WTC11 (cell line): ENCODE measurements at regions not wholly inside any gene's neighbourhood (a gene's known extent, or its start where the extent isn't known, plus 50 kb on each side); places are given as distances from the start of the nearest gene placed in this dataset.

Experiments
- ATAC-seq: fragments of 200-7000 bp; cut with Tn5 transposase; 2 replicates; pipeline ENCODE4 v1.10.0; 2021; ENCODE audit warnings: mild to moderate bottlenecking, moderate library complexity
- CTCF ChIA-PET: fragments of 300-600 bp; sonication (Branson Sonifier 250); formaldehyde crosslinking; loops from one replicate; lab custom pipeline; 2021; ENCODE audit warnings: antibody characterized with exemption; lab: Charles Lee
- POLR2A ChIA-PET: fragments of 350-600 bp; sonication (Branson Sonifier 250); formaldehyde crosslinking; loops from one replicate; lab custom pipeline; 2021; ENCODE audit warnings: antibody characterized with exemption; lab: Charles Lee
- DNase-seq: peaks from one replicate; pipeline ENCODE4 v3.0.0; 2021; ENCODE audit warnings: low spot score
- H3K27ac Mint-ChIP-seq: 2 replicates; pipeline ENCODE4 v1.8.0; 2021; ENCODE audit warnings: mixed read lengths
- H3K27me3 Mint-ChIP-seq: 2 replicates; pipeline ENCODE4 v1.8.0; 2021; ENCODE audit warnings: low read depth, mild to moderate bottlenecking, moderate library complexity, mixed read lengths
- H3K36me3 Mint-ChIP-seq: 2 replicates; pipeline ENCODE4 v1.8.0; 2021; ENCODE audit warnings: mixed read lengths
- H3K4me1 Mint-ChIP-seq: 2 replicates; pipeline ENCODE4 v1.8.0; 2022; ENCODE audit warnings: mixed read lengths
- H3K4me3 Mint-ChIP-seq: 2 replicates; pipeline ENCODE4 v1.8.0; 2021; ENCODE audit warnings: mild to moderate bottlenecking, moderate library complexity, mixed read lengths
- H3K9me3 Mint-ChIP-seq: 2 replicates; pipeline ENCODE4 v1.8.0; 2021; ENCODE audit warnings: mixed read lengths
- FOXJ3 ChIP-seq: sonication (generic); formaldehyde crosslinking; IDR thresholded peaks from 2 replicates; pipeline ENCODE4 v1.9.0; 2021; ENCODE audit warnings: missing genetic modification reagents, mild to moderate bottlenecking, borderline replicate concordance
- GTF2I ChIP-seq: fragments of 250-450 bp; sonication (Bioruptor Pico); conservative IDR thresholded peaks from 2 replicates; pipeline ENCODE4 v1.4.0; 2021; ENCODE audit warnings: mild to moderate bottlenecking
- MYBL2 ChIP-seq: sonication (generic); formaldehyde crosslinking; IDR thresholded peaks from 2 replicates; pipeline ENCODE4 v1.8.1; 2023; ENCODE audit warnings: mild to moderate bottlenecking, moderate library complexity, missing genetic modification reagents
- NR1H2 ChIP-seq: sonication (generic); formaldehyde crosslinking; IDR thresholded peaks from 2 replicates; pipeline ENCODE4 v1.9.0; 2021; ENCODE audit warnings: mild to moderate bottlenecking, moderate library complexity, missing genetic modification reagents
- NR2C2 ChIP-seq: sonication (generic); formaldehyde crosslinking; IDR thresholded peaks from 2 replicates; pipeline ENCODE4 v1.8.0; 2022; ENCODE audit warnings: mild to moderate bottlenecking, missing genetic modification reagents
- TCF7 ChIP-seq: sonication (generic); formaldehyde crosslinking; IDR thresholded peaks from 2 replicates; pipeline ENCODE4 v1.8.0; 2022; ENCODE audit warnings: mild to moderate bottlenecking, low read depth, missing genetic modification reagents, moderate library complexity
- TEAD1 ChIP-seq: sonication (generic); formaldehyde crosslinking; IDR thresholded peaks from 2 replicates; pipeline ENCODE4 v1.8.0; 2022; ENCODE audit warnings: mild to moderate bottlenecking, missing genetic modification reagents
- TEAD4 ChIP-seq: sonication (generic); formaldehyde crosslinking; IDR thresholded peaks from 2 replicates; pipeline ENCODE4 v1.8.0; 2022; ENCODE audit warnings: mild to moderate bottlenecking, missing genetic modification reagents
- ZNF138 ChIP-seq: sonication (generic); formaldehyde crosslinking; conservative IDR thresholded peaks from 2 replicates; pipeline ENCODE4 v1.8.1; 2022; ENCODE audit warnings: mild to moderate bottlenecking, moderate library complexity, missing genetic modification reagents
- ZNF263 ChIP-seq: sonication (generic); formaldehyde crosslinking; IDR thresholded peaks from 2 replicates; pipeline ENCODE4 v1.8.1; 2022; ENCODE audit warnings: low read depth, mild to moderate bottlenecking, moderate library complexity, missing genetic modification reagents
- TF ChIP-seq, protein P1 (sequence below): sonication (generic); formaldehyde crosslinking; IDR thresholded peaks from 2 replicates; pipeline ENCODE4 v1.8.1; 2022; ENCODE audit warnings: mild to moderate bottlenecking, missing genetic modification reagents, moderate library complexity, borderline replicate concordance
- TF ChIP-seq, protein P2 (sequence below): sonication (generic); formaldehyde crosslinking; IDR thresholded peaks from 2 replicates; pipeline ENCODE4 v1.8.1; 2023; ENCODE audit warnings: mild to moderate bottlenecking, missing genetic modification reagents, moderate library complexity
- TF ChIP-seq, protein P3 (sequence below): sonication (generic); formaldehyde crosslinking; IDR thresholded peaks from 2 replicates; pipeline ENCODE4 v1.8.0; 2022; ENCODE audit warnings: missing genetic modification reagents
- TF ChIP-seq, protein P4 (sequence below): sonication (generic); formaldehyde crosslinking; IDR thresholded peaks from 2 replicates; pipeline ENCODE4 v1.8.0; 2023; ENCODE audit warnings: mild to moderate bottlenecking, missing genetic modification reagents
- TF ChIP-seq, protein P5 (sequence below): sonication (generic); formaldehyde crosslinking; IDR thresholded peaks from 2 replicates; pipeline ENCODE4 v1.8.0; 2022; ENCODE audit warnings: mild to moderate bottlenecking, missing genetic modification reagents
- TF ChIP-seq, protein P6 (sequence below): sonication (generic); formaldehyde crosslinking; IDR thresholded peaks from 2 replicates; pipeline ENCODE4 v1.8.1; 2023; ENCODE audit warnings: mild to moderate bottlenecking, missing genetic modification reagents, moderate library complexity
- TF ChIP-seq, protein P7 (sequence below): fragments of 200-600 bp; IDR thresholded peaks from 2 replicates; pipeline ENCODE4 v1.8.0; 2022; ENCODE audit warnings: antibody characterized with exemption
- TF ChIP-seq, protein P8 (sequence below): sonication (generic); formaldehyde crosslinking; IDR thresholded peaks from 2 replicates; pipeline ENCODE4 v1.8.1; 2022; ENCODE audit warnings: missing genetic modification reagents, borderline replicate concordance
- TF ChIP-seq, protein P9 (sequence below): sonication (generic); formaldehyde crosslinking; IDR thresholded peaks from 2 replicates; pipeline ENCODE4 v1.8.1; 2022; ENCODE audit warnings: low read depth, mild to moderate bottlenecking, moderate library complexity, missing genetic modification reagents, borderline replicate concordance

DNA sequence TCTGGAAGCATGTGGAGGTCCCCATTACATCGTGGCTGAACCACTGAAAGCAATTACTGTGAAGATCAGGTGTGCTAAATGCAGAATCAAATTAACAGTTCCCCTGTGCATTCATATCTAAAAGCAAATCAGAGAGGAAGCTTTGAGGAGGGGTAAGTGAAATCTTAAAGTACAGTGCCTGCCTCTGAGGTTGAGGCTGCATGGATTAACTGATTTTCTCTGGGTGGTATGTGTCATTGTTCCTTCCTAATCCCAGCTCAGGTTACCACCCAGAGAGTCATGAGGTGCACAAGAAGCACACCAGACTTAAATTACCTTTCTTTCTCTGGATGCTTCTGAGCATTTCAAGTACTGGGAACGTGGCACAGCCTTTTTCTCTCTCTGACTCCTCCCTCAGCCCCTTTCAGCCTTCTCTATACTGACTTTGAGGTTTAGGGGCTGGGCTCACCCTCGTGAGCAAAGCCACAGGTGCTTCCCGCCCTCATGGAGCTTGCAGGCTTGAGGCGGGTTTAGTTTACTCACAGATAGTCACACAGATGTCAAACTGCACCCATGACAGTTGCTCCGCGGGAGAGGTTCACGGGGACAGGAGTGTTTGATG, 237.6 kb upstream of the CRY1 start:
- H3K4me1 Mint-ChIP-seq = peaks cover 21% of the 10 kb centered on the region
- no peaks in the 10 kb centered on the region for H3K9me3 Mint-ChIP-seq
- H3K27ac Mint-ChIP-seq = no peak overlapping the region
- POLR2A ChIA-PET = interaction anchor here (0.6 kb wide), 2 partner anchors 10 to 40 kb away, joined by 3 to 4 read pairs; no protein-coding TSS in a partner anchor
- no peak for TF ChIP-seq NR1H2 (CRISPR knock-in tag)
- TF ChIP-seq, protein P1, sequence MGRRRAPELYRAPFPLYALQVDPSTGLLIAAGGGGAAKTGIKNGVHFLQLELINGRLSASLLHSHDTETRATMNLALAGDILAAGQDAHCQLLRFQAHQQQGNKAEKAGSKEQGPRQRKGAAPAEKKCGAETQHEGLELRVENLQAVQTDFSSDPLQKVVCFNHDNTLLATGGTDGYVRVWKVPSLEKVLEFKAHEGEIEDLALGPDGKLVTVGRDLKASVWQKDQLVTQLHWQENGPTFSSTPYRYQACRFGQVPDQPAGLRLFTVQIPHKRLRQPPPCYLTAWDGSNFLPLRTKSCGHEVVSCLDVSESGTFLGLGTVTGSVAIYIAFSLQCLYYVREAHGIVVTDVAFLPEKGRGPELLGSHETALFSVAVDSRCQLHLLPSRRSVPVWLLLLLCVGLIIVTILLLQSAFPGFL (CRISPR knock-in tag) = no peak
- TF ChIP-seq, protein P2, sequence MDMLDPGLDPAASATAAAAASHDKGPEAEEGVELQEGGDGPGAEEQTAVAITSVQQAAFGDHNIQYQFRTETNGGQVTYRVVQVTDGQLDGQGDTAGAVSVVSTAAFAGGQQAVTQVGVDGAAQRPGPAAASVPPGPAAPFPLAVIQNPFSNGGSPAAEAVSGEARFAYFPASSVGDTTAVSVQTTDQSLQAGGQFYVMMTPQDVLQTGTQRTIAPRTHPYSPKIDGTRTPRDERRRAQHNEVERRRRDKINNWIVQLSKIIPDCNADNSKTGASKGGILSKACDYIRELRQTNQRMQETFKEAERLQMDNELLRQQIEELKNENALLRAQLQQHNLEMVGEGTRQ (CRISPR knock-in tag) = no peak
- TF ChIP-seq, protein P3, sequence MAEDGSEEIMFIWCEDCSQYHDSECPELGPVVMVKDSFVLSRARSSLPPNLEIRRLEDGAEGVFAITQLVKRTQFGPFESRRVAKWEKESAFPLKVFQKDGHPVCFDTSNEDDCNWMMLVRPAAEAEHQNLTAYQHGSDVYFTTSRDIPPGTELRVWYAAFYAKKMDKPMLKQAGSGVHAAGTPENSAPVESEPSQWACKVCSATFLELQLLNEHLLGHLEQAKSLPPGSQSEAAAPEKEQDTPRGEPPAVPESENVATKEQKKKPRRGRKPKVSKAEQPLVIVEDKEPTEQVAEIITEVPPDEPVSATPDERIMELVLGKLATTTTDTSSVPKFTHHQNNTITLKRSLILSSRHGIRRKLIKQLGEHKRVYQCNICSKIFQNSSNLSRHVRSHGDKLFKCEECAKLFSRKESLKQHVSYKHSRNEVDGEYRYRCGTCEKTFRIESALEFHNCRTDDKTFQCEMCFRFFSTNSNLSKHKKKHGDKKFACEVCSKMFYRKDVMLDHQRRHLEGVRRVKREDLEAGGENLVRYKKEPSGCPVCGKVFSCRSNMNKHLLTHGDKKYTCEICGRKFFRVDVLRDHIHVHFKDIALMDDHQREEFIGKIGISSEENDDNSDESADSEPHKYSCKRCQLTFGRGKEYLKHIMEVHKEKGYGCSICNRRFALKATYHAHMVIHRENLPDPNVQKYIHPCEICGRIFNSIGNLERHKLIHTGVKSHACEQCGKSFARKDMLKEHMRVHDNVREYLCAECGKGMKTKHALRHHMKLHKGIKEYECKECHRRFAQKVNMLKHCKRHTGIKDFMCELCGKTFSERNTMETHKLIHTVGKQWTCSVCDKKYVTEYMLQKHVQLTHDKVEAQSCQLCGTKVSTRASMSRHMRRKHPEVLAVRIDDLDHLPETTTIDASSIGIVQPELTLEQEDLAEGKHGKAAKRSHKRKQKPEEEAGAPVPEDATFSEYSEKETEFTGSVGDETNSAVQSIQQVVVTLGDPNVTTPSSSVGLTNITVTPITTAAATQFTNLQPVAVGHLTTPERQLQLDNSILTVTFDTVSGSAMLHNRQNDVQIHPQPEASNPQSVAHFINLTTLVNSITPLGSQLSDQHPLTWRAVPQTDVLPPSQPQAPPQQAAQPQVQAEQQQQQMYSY = no peak
- TF ChIP-seq ZNF263 (CRISPR knock-in tag) = no peak
- TF ChIP-seq, protein P4, sequence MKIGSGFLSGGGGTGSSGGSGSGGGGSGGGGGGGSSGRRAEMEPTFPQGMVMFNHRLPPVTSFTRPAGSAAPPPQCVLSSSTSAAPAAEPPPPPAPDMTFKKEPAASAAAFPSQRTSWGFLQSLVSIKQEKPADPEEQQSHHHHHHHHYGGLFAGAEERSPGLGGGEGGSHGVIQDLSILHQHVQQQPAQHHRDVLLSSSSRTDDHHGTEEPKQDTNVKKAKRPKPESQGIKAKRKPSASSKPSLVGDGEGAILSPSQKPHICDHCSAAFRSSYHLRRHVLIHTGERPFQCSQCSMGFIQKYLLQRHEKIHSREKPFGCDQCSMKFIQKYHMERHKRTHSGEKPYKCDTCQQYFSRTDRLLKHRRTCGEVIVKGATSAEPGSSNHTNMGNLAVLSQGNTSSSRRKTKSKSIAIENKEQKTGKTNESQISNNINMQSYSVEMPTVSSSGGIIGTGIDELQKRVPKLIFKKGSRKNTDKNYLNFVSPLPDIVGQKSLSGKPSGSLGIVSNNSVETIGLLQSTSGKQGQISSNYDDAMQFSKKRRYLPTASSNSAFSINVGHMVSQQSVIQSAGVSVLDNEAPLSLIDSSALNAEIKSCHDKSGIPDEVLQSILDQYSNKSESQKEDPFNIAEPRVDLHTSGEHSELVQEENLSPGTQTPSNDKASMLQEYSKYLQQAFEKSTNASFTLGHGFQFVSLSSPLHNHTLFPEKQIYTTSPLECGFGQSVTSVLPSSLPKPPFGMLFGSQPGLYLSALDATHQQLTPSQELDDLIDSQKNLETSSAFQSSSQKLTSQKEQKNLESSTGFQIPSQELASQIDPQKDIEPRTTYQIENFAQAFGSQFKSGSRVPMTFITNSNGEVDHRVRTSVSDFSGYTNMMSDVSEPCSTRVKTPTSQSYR (CRISPR knock-in tag) = no peak
- TF ChIP-seq, protein P5, sequence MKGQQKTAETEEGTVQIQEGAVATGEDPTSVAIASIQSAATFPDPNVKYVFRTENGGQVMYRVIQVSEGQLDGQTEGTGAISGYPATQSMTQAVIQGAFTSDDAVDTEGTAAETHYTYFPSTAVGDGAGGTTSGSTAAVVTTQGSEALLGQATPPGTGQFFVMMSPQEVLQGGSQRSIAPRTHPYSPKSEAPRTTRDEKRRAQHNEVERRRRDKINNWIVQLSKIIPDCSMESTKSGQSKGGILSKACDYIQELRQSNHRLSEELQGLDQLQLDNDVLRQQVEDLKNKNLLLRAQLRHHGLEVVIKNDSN = no peak
- TF ChIP-seq, protein P6, sequence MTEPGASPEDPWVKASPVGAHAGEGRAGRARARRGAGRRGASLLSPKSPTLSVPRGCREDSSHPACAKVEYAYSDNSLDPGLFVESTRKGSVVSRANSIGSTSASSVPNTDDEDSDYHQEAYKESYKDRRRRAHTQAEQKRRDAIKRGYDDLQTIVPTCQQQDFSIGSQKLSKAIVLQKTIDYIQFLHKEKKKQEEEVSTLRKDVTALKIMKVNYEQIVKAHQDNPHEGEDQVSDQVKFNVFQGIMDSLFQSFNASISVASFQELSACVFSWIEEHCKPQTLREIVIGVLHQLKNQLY (CRISPR knock-in tag) = no peak
- TF ChIP-seq, protein P7, sequence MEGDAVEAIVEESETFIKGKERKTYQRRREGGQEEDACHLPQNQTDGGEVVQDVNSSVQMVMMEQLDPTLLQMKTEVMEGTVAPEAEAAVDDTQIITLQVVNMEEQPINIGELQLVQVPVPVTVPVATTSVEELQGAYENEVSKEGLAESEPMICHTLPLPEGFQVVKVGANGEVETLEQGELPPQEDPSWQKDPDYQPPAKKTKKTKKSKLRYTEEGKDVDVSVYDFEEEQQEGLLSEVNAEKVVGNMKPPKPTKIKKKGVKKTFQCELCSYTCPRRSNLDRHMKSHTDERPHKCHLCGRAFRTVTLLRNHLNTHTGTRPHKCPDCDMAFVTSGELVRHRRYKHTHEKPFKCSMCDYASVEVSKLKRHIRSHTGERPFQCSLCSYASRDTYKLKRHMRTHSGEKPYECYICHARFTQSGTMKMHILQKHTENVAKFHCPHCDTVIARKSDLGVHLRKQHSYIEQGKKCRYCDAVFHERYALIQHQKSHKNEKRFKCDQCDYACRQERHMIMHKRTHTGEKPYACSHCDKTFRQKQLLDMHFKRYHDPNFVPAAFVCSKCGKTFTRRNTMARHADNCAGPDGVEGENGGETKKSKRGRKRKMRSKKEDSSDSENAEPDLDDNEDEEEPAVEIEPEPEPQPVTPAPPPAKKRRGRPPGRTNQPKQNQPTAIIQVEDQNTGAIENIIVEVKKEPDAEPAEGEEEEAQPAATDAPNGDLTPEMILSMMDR = no peak
- TF ChIP-seq, all 79 proteins: peak for 0
- ATAC-seq (peak; percentile 42), DNase-seq (no peak)
- CTCF ChIA-PET = interaction anchor here (0.6 to 1.9 kb wide), 6 partner anchors 10 to 340 kb away, joined by 3 to 6 read pairs (median 4); no protein-coding TSS in a partner anchor
- H3K4me3 Mint-ChIP-seq = no peak overlapping the region
- H3K27me3 Mint-ChIP-seq = no peaks in the 10 kb centered on the region; the same call in 1 of the 2 replicates
- no peaks in the 10 kb centered on the region for H3K36me3 Mint-ChIP-seq

DNA sequence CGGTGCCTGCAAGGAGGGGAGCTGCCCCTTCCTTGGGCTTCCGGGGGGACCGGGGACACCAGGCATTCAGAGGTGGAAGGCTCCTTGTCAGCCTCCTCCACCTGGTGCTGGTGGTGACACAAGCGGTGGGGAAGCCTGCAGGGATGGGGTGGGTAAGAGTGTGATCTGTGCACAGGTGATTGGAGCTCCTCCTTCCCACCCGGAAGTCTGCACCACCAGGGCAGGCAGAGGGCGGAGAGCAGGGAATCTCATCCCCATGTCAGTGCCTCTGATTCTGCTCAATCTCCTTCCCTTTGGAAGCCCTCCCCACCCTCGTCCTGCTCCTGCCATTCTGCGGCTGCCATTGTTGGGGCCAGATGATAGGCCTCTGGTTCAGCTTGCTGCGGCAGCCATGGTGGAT, 238.1 kb upstream of the CRY1 start:
- Mint-ChIP-seq H3K27me3 (no peaks in the 10 kb centered on the region; the same call in 1 of the 2 replicates), H3K9me3 (no peaks in the 10 kb centered on the region), H3K4me1 (peaks cover 21% of the 10 kb centered on the region), H3K36me3 (no peaks in the 10 kb centered on the region), H3K4me3 (no peak overlapping the region), H3K27ac (no peak overlapping the region)
- CTCF ChIA-PET = interaction anchor here (0.6 to 1.9 kb wide), 7 partner anchors 9 to 339 kb away, joined by 3 to 6 read pairs (median 3); no protein-coding TSS in a partner anchor
- DNase-seq (no peak), ATAC-seq (peak; percentile 56)
- POLR2A ChIA-PET = interaction anchor here (0.6 kb wide), 1 partner anchor 39 kb away, joined by 4 read pairs; no protein-coding TSS in a partner anchor
- TF ChIP-seq, protein P8, sequence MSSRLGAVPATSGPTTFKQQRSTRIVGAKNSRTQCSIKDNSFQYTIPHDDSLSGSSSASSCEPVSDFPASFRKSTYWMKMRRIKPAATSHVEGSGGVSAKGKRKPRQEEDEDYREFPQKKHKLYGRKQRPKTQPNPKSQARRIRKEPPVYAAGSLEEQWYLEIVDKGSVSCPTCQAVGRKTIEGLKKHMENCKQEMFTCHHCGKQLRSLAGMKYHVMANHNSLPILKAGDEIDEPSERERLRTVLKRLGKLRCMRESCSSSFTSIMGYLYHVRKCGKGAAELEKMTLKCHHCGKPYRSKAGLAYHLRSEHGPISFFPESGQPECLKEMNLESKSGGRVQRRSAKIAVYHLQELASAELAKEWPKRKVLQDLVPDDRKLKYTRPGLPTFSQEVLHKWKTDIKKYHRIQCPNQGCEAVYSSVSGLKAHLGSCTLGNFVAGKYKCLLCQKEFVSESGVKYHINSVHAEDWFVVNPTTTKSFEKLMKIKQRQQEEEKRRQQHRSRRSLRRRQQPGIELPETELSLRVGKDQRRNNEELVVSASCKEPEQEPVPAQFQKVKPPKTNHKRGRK (CRISPR knock-in tag) = no peak
- TF ChIP-seq, protein P9, sequence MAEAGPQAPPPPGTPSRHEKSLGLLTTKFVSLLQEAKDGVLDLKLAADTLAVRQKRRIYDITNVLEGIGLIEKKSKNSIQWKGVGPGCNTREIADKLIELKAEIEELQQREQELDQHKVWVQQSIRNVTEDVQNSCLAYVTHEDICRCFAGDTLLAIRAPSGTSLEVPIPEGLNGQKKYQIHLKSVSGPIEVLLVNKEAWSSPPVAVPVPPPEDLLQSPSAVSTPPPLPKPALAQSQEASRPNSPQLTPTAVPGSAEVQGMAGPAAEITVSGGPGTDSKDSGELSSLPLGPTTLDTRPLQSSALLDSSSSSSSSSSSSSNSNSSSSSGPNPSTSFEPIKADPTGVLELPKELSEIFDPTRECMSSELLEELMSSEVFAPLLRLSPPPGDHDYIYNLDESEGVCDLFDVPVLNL (CRISPR knock-in tag) = no peak
- TF ChIP-seq GTF2I (CRISPR knock-in tag) = no peak
- no peak for TF ChIP-seq MYBL2 (CRISPR knock-in tag)
- TF ChIP-seq FOXJ3 (CRISPR knock-in tag) = no peak
- no peak for TF ChIP-seq TCF7 (CRISPR knock-in tag)
- no peak for TF ChIP-seq NR2C2 (CRISPR knock-in tag)
- no peak for TF ChIP-seq TEAD4
- TF ChIP-seq ZNF138 (CRISPR knock-in tag) = no peak
- TF ChIP-seq TEAD1 (CRISPR knock-in tag) = no peak
